Suprapubic skin (tissue), 4 donors: ENCODE measurements at regions not wholly inside any gene's neighbourhood (a gene's known extent, or its start where the extent isn't known, plus 50 kb on each side); places are given as distances from the start of the nearest gene placed in this dataset.

Experiments
- DNase-seq, 2 donors: peaks; one replicate each; pipeline ENCODE4 v3.0.0-alpha.2; 2019; ENCODE audit warnings: low spot score in 2 of 2
- H3K27ac ChIP-seq: fragments of 200-600 bp; sonication (generic); one replicate; pipeline ENCODE4 v1.5.1; 2019
- H3K27me3 ChIP-seq: fragments of 200-600 bp; sonication (generic); one replicate; pipeline ENCODE4 v1.5.1; 2019
- H3K36me3 ChIP-seq: fragments of 200-600 bp; sonication (generic); one replicate; pipeline ENCODE4 v1.5.1; 2019
- H3K4me1 ChIP-seq: fragments of 200-600 bp; sonication (generic); one replicate; pipeline ENCODE4 v1.5.1; 2019
- H3K4me3 ChIP-seq: fragments of 200-600 bp; sonication (generic); one replicate; pipeline ENCODE4 v1.5.1; 2019; ENCODE audit warnings: mild to moderate bottlenecking
- H3K9me3 ChIP-seq: fragments of 200-600 bp; sonication (generic); one replicate; pipeline ENCODE4 v1.5.1; 2019
- CTCF ChIP-seq, 2 donors: fragments of 200-600 bp in 1 of 2; fragments of 450-650 bp in 1 of 2; sonication (generic) in 1 of 2; IDR thresholded peaks; one replicate each; pipeline ENCODE4 v1.5.1; 2016 to 2019; ENCODE audit warnings: antibody characterized with exemption in 2 of 2, mild to moderate bottlenecking in 1 of 2, moderate library complexity in 1 of 2
- EP300 ChIP-seq: sonication (generic); formaldehyde crosslinking; IDR thresholded peaks from one replicate; pipeline ENCODE4 v1.6.1; 2017; ENCODE audit warnings: antibody characterized with exemption
- POLR2A ChIP-seq, 2 donors: fragments of 450-650 bp; IDR thresholded peaks; one replicate each; pipeline ENCODE4 v1.6.1; 2017; ENCODE audit warnings: antibody characterized with exemption in 2 of 2, mild to moderate bottlenecking in 2 of 2, moderate library complexity in 2 of 2
- POLR2AphosphoS5 ChIP-seq, 3 donors: sonication (generic); formaldehyde crosslinking; IDR thresholded peaks; one replicate each; pipeline ENCODE4 v1.6.1; 2017; ENCODE audit warnings: antibody characterized with exemption in 3 of 3
- WGBS: methylation state at CpG from one replicate; pipeline ENCODE4 v1.1.5; 2018; 5-methylcytosine and 5-hydroxymethylcytosine counted together

GRCh38 chr4:185999207-185999606 lies 69.7 kb upstream of the TLR3 start:
- 77% methylated on average over 8 of the region's 8 CpGs for whole genome bisulfite sequencing
- no peak overlapping the region for H3K4me3 ChIP-seq
- H3K27me3 ChIP-seq: peaks cover 4% of the 10 kb centered on the region
- TF ChIP-seq POLR2AphosphoS5 (IDR thresholded peaks at IDR 0.05) (no peak), EP300 (no peak), CTCF (IDR thresholded peaks at IDR 0.05) (no peak), POLR2A (IDR thresholded peaks at IDR 0.05) (no peak)
- no peaks in the 10 kb centered on the region for H3K4me1 ChIP-seq
- H3K9me3 ChIP-seq: no peaks in the 10 kb centered on the region
- no peak for DNase-seq
- no peak overlapping the region for H3K27ac ChIP-seq
- H3K36me3 ChIP-seq: no peaks in the 10 kb centered on the region

- Histone ChIP-seq H3K9me3 (no peaks in the 10 kb centered on the region), H3K27me3 (peaks cover 4% of the 10 kb centered on the region), H3K4me1 (no peaks in the 10 kb centered on the region), H3K4me3 (no peak overlapping the region), H3K27ac (no peak overlapping the region), H3K36me3 (no peaks in the 10 kb centered on the region)
- no peak for DNase-seq
- 76% methylated on average over 9 of the region's 9 CpGs for WGBS
- TF ChIP-seq CTCF (IDR thresholded peaks at IDR 0.05) (no peak), POLR2A (IDR thresholded peaks at IDR 0.05) (no peak)
Observed at GRCh38 chr4:186002853-186003252, 66.1 kb upstream of the TLR3 start.

GRCh38 chr4:186003746-186004145 lies 65.2 kb upstream of the TLR3 start:
- no peaks in the 10 kb centered on the region for H3K4me1 ChIP-seq
- no peak overlapping the region for H3K4me3 ChIP-seq
- WGBS: 83% methylated on average over 6 of the region's 6 CpGs
- no peak for TF ChIP-seq POLR2A (IDR thresholded peaks at IDR 0.05)
- no peak for TF ChIP-seq EP300
- no peak for TF ChIP-seq POLR2AphosphoS5 (IDR thresholded peaks at IDR 0.05)
- TF ChIP-seq CTCF (IDR thresholded peaks at IDR 0.05): no peak
- peaks cover 4% of the 10 kb centered on the region for H3K27me3 ChIP-seq
- no peak for DNase-seq
- H3K9me3 ChIP-seq: no peaks in the 10 kb centered on the region
- no peaks in the 10 kb centered on the region for H3K36me3 ChIP-seq
- H3K27ac ChIP-seq: no peak overlapping the region

GRCh38 chr4:186008057-186008456 lies 60.9 kb upstream of the TLR3 start:
- H3K27ac ChIP-seq: no peak overlapping the region
- H3K36me3 ChIP-seq: no peaks in the 10 kb centered on the region
- 66% methylated on average over 5 of the region's 5 CpGs for WGBS
- no peak overlapping the region for H3K4me3 ChIP-seq
- H3K27me3 ChIP-seq: peaks cover 6% of the 10 kb centered on the region
- DNase-seq: no peak
- H3K4me1 ChIP-seq: no peaks in the 10 kb centered on the region
- H3K9me3 ChIP-seq: no peaks in the 10 kb centered on the region
- no peak for TF ChIP-seq EP300
- no peak for TF ChIP-seq POLR2A (IDR thresholded peaks at IDR 0.05)
- TF ChIP-seq CTCF (IDR thresholded peaks at IDR 0.05): no peak
- no peak for TF ChIP-seq POLR2AphosphoS5 (IDR thresholded peaks at IDR 0.05)

GRCh38 chr4:186009976-186010375 lies 59.0 kb upstream of the TLR3 start:
- no peak for DNase-seq
- H3K9me3 ChIP-seq: no peaks in the 10 kb centered on the region
- no peaks in the 10 kb centered on the region for H3K4me1 ChIP-seq
- H3K4me3 ChIP-seq: no peak overlapping the region
- no peaks in the 10 kb centered on the region for H3K36me3 ChIP-seq
- no peak for TF ChIP-seq EP300
- no peak overlapping the region for H3K27ac ChIP-seq
- H3K27me3 ChIP-seq: peaks cover 6% of the 10 kb centered on the region

- Histone ChIP-seq H3K27ac (no peak overlapping the region), H3K4me3 (no peak overlapping the region), H3K27me3 (peaks cover 6% of the 10 kb centered on the region), H3K4me1 (no peaks in the 10 kb centered on the region), H3K36me3 (no peaks in the 10 kb centered on the region), H3K9me3 (no peaks in the 10 kb centered on the region)
- DNase-seq: no peak
- 93% methylated on average over 7 of the region's 7 CpGs for WGBS
- TF ChIP-seq POLR2A (IDR thresholded peaks at IDR 0.05): no peak
- TF ChIP-seq POLR2AphosphoS5 (IDR thresholded peaks at IDR 0.05): no peak
- TF ChIP-seq CTCF (IDR thresholded peaks at IDR 0.05): no peak
- no peak for TF ChIP-seq EP300
Observed at GRCh38 chr4:186010821-186011220, 58.1 kb upstream of the TLR3 start.
